ENCODE measurements at regions not wholly inside any gene's neighbourhood (a gene's known extent, or its start where the extent isn't known, plus 50 kb on each side); places are given as distances from the start of the nearest gene placed in this dataset.

- TF ChIP-seq SPI1 (IDR thresholded peaks at IDR 0.05; ENCODE audit: borderline replicate concordance, low read depth) (no peak), CTCF (IDR thresholded peaks at IDR 0.05; ENCODE audit: insufficient read depth, low read length) (no peak), POLR2AphosphoS5 (IDR thresholded peaks at IDR 0.05; ENCODE audit: low read depth) (no peak)
These were observed 409.9 kb upstream of the SOX5 start for GRCh38 chr12:24359418-24359817.
